ENCODE measurements at regions not wholly inside any gene's neighbourhood (a gene's known extent, or its start where the extent isn't known, plus 50 kb on each side); places are given as distances from the start of the nearest gene placed in this dataset.

GRCh38 chr7:56605146-56605545 is 488.9 kb upstream of the NUPR2 start:
- TF ChIP-seq CTCF (conservative IDR thresholded peaks at IDR 0.05) (no peak), EZH2 (IDR thresholded peaks at IDR 0.05; ENCODE audit: low read depth) (no peak)

Measured in PC-9 (cell line).